ENCODE measurements at regions not wholly inside any gene's neighbourhood (a gene's known extent, or its start where the extent isn't known, plus 50 kb on each side); places are given as distances from the start of the nearest gene placed in this dataset.
A peak's percentile ranks its signal among the peaks of the same experiment; 100 is the strongest.
"Not testable (repeated sequence)": the region's sequence is repeated elsewhere in the genome, so short reads cannot be mapped to it uniquely, and the experiment has no call there.

GRCh38 chr22:47355388-47355725, 592.9 kb downstream of the TBC1D22A start:
- no peak for DNase-seq

GRCh38 chr22:47354668-47355387, 592.4 kb downstream of the TBC1D22A start:
- DNase-seq, result no peak

GRCh38 chr22:47352920-47353700, 590.7 kb downstream of the TBC1D22A start:
- DNase-seq, result no peak

GRCh38 chr22:47351836-47352579, 589.6 kb downstream of the TBC1D22A start:
- no peak for DNase-seq

GRCh38 chr22:47346287-47346686, 583.8 kb downstream of the TBC1D22A start:
- DNase-seq, result not testable (repeated sequence)

GRCh38 chr22:47345025-47345424, 582.6 kb downstream of the TBC1D22A start:
- no peak for DNase-seq

- no peak for DNase-seq
Observed at GRCh38 chr22:47344414-47344813, 582.0 kb downstream of the TBC1D22A start.

- no peak for DNase-seq
Observed at GRCh38 chr22:47343611-47344010, 581.2 kb downstream of the TBC1D22A start.

- DNase-seq, result no peak
Observed at GRCh38 chr22:47342446-47342845, 580.0 kb downstream of the TBC1D22A start.

GRCh38 chr22:47341464-47341863, 579.0 kb downstream of the TBC1D22A start:
- DNase-seq, result no peak

- DNase-seq, result no peak
Observed at GRCh38 chr22:47340851-47341436, 578.5 kb downstream of the TBC1D22A start.

GRCh38 chr22:47337161-47337621, 574.7 kb downstream of the TBC1D22A start:
- peak; percentile 15 for DNase-seq

- DNase-seq, result no peak
Observed at GRCh38 chr22:47335958-47336357, 573.5 kb downstream of the TBC1D22A start.

- DNase-seq, result no peak
Observed at GRCh38 chr22:47335460-47335859, 573.0 kb downstream of the TBC1D22A start.

- DNase-seq, result no peak
Observed at GRCh38 chr22:47334601-47335000, 572.2 kb downstream of the TBC1D22A start.

- DNase-seq, result no peak
Observed at GRCh38 chr22:47333625-47334024, 571.2 kb downstream of the TBC1D22A start.

- no peak for DNase-seq
Observed at GRCh38 chr22:47332246-47332980, 570.0 kb downstream of the TBC1D22A start.

- DNase-seq, result no peak
Observed at GRCh38 chr22:47331750-47332149, 569.3 kb downstream of the TBC1D22A start.

GRCh38 chr22:47329727-47330650, 567.5 kb downstream of the TBC1D22A start:
- DNase-seq, result no peak

- DNase-seq, result no peak
Observed at GRCh38 chr22:47328550-47329243, 566.2 kb downstream of the TBC1D22A start.

GRCh38 chr22:47327241-47327640, 564.8 kb downstream of the TBC1D22A start:
- DNase-seq, result no peak
